Bronchial epithelial cell (primary cell): ENCODE measurements at regions not wholly inside any gene's neighbourhood (a gene's known extent, or its start where the extent isn't known, plus 50 kb on each side); places are given as distances from the start of the nearest gene placed in this dataset.
A peak's percentile ranks its signal among the peaks of the same experiment; 100 is the strongest.

Experiments used
- DNase-seq: peaks from one replicate; pipeline ENCODE4 v3.0.0-alpha.2; 2010; ENCODE audit warnings: low read depth
- FAIRE-seq: peaks from 2 replicates; lab custom pipeline; 2011; peaks lifted over from hg19 to GRCh38; lab: Jason Lieb, UNC
- H3K27me3 ChIP-seq: 2 replicates; pipeline ENCODE4 v1.5.1; 2011; ENCODE audit warnings: low read length; ENCODE audit not compliant: control insufficient read depth, insufficient read depth
- H3K36me3 ChIP-seq: 2 replicates; pipeline ENCODE4 v1.5.1; 2011; ENCODE audit warnings: low read length; ENCODE audit not compliant: control insufficient read depth, insufficient read depth
- H3K4me3 ChIP-seq: 2 replicates; pipeline ENCODE4 v1.5.1; 2011; ENCODE audit warnings: mild to moderate bottlenecking, low read depth, low read length, control low read depth
- CTCF ChIP-seq: IDR thresholded peaks from 2 replicates; pipeline ENCODE4 v1.5.1; 2011; ENCODE audit warnings: mild to moderate bottlenecking, moderate library complexity, low read length, control low read depth, inconsistent platforms; ENCODE audit not compliant: insufficient read depth, severe bottlenecking

- H3K4me3 ChIP-seq: no peak overlapping the region
- DNase-seq: no peak
- no peak for FAIRE-seq
- TF ChIP-seq CTCF: no peak
- H3K36me3 ChIP-seq: no peaks in the 10 kb centered on the region
- no peaks in the 10 kb centered on the region for H3K27me3 ChIP-seq
These were observed 78.4 kb upstream of the SERTAD2 start for GRCh38 chr2:64732146-64732545.

- DNase-seq: peak; percentile 55
- Histone ChIP-seq H3K36me3 (no peaks in the 10 kb centered on the region), H3K4me3 (no peak overlapping the region), H3K27me3 (no peaks in the 10 kb centered on the region)
- FAIRE-seq: no peak
- no peak for TF ChIP-seq CTCF
These were observed 81.8 kb upstream of the SERTAD2 start for GRCh38 chr2:64735504-64735903.

- no peaks in the 10 kb centered on the region for H3K36me3 ChIP-seq
- FAIRE-seq (no peak), DNase-seq (no peak)
- H3K27me3 ChIP-seq: no peaks in the 10 kb centered on the region
- no peak overlapping the region for H3K4me3 ChIP-seq
- no peak for TF ChIP-seq CTCF
These were observed 83.8 kb upstream of the SERTAD2 start for GRCh38 chr2:64737547-64737946.

GRCh38 chr2:64738026-64738425 is 84.3 kb upstream of the SERTAD2 start:
- FAIRE-seq: no peak
- TF ChIP-seq CTCF: no peak
- DNase-seq: no peak
- Histone ChIP-seq H3K36me3 (no peaks in the 10 kb centered on the region), H3K4me3 (no peak overlapping the region), H3K27me3 (no peaks in the 10 kb centered on the region)

GRCh38 chr2:64742678-64743077 is 89.0 kb upstream of the SERTAD2 start:
- no peaks in the 10 kb centered on the region for H3K27me3 ChIP-seq
- TF ChIP-seq CTCF: no peak
- H3K4me3 ChIP-seq: no peak overlapping the region
- DNase-seq (no peak), FAIRE-seq (no peak)
- no peaks in the 10 kb centered on the region for H3K36me3 ChIP-seq

- Histone ChIP-seq H3K36me3 (no peaks in the 10 kb centered on the region), H3K27me3 (no peaks in the 10 kb centered on the region), H3K4me3 (no peak overlapping the region)
- DNase-seq (no peak), FAIRE-seq (no peak)
- TF ChIP-seq CTCF: no peak
These were observed 90.1 kb upstream of the SERTAD2 start for GRCh38 chr2:64743739-64744330.
